ENCODE measurements at regions not wholly inside any gene's neighbourhood (a gene's known extent, or its start where the extent isn't known, plus 50 kb on each side); places are given as distances from the start of the nearest gene placed in this dataset.
"Not testable (repeated sequence)": the region's sequence is repeated elsewhere in the genome, so short reads cannot be mapped to it uniquely, and the experiment has no call there.

- Mint-ChIP-seq H3K9me3 (peaks cover 2 to 11% (median 10%) of the 10 kb centered on the region in 3 donors), H3K36me3 (peaks cover 2% of the 10 kb centered on the region), H3K4me1 (no peaks in the 10 kb centered on the region), H3K4me3 (no peak overlapping the region), H3K27ac (no peak overlapping the region), H3K27me3 (peaks cover 4% of the 10 kb centered on the region)
These were observed 73.0 kb downstream of the GBP6 start for GRCh38 chr1:89436856-89437255.

GRCh38 chr1:89438301-89438700, 74.4 kb downstream of the GBP6 start:
- H3K27me3 Mint-ChIP-seq, H3K36me3 Mint-ChIP-seq, H3K4me1 Mint-ChIP-seq: not testable (repeated sequence)
- peak overlapping the region in 1 of 3 donors; percentile 63 for H3K27ac Mint-ChIP-seq
- peak overlapping the region in 1 of 4 donors; percentile 81 for H3K4me3 Mint-ChIP-seq
- peaks cover 2 to 12% (median 10%) of the 10 kb centered on the region in 3 donors for H3K9me3 Mint-ChIP-seq

- H3K36me3 Mint-ChIP-seq = peaks cover 2% of the 10 kb centered on the region
- peaks cover 4% of the 10 kb centered on the region for H3K27me3 Mint-ChIP-seq
- H3K4me1 Mint-ChIP-seq = no peaks in the 10 kb centered on the region
These were observed 77.1 kb downstream of the GBP6 start for GRCh38 chr1:89440911-89441310.

GRCh38 chr1:89444791-89445190, 79.8 kb upstream of the LRRC8B start:
- Mint-ChIP-seq H3K27ac (no peak overlapping the region), H3K36me3 (peaks cover 6% of the 10 kb centered on the region), H3K4me1 (no peaks in the 10 kb centered on the region), H3K4me3 (no peak overlapping the region), H3K9me3 (peaks cover 0 to 5% (median 2%) of the 10 kb centered on the region in 3 donors), H3K27me3 (no peaks in the 10 kb centered on the region)

More at GRCh38 chr1:89440911-89441310, 77.1 kb downstream of the GBP6 start:
- Mint-ChIP-seq H3K9me3 (peaks cover 2 to 12% (median 10%) of the 10 kb centered on the region in 3 donors), H3K27ac (no peak overlapping the region), H3K4me3 (peak overlapping the region in 1 of 4 donors; percentile 23)

GRCh38 chr1:89451011-89451410, 73.6 kb upstream of the LRRC8B start:
- Mint-ChIP-seq H3K4me3 (no peak overlapping the region), H3K27ac (no peak overlapping the region), H3K9me3 (no peaks in the 10 kb centered on the region), H3K27me3 (peaks cover 4% of the 10 kb centered on the region), H3K36me3 (peaks cover 5% of the 10 kb centered on the region), H3K4me1 (no peaks in the 10 kb centered on the region)

GRCh38 chr1:89453123-89453972, 71.3 kb upstream of the LRRC8B start:
- no peak overlapping the region for H3K27ac Mint-ChIP-seq

GRCh38 chr1:89454845-89455521, 69.6 kb upstream of the LRRC8B start:
- peaks cover 13% of the 10 kb centered on the region for H3K27me3 Mint-ChIP-seq
- peaks cover 1% of the 10 kb centered on the region for H3K36me3 Mint-ChIP-seq
- peaks cover 0 to 4% (median 4%) of the 10 kb centered on the region in 3 donors for H3K4me1 Mint-ChIP-seq
- no peak overlapping the region for H3K4me3 Mint-ChIP-seq
- H3K9me3 Mint-ChIP-seq = no peaks in the 10 kb centered on the region
- H3K27ac Mint-ChIP-seq = no peak overlapping the region

More at GRCh38 chr1:89453123-89453972, 71.3 kb upstream of the LRRC8B start:
- H3K9me3 Mint-ChIP-seq = no peaks in the 10 kb centered on the region
- H3K27me3 Mint-ChIP-seq = peaks cover 10% of the 10 kb centered on the region
- H3K4me3 Mint-ChIP-seq = no peak overlapping the region
- peaks cover 0 to 4% (median 4%) of the 10 kb centered on the region in 3 donors for H3K4me1 Mint-ChIP-seq
- H3K36me3 Mint-ChIP-seq = peaks cover 5% of the 10 kb centered on the region

- Mint-ChIP-seq H3K36me3 (peaks cover 1% of the 10 kb centered on the region), H3K27ac (no peak overlapping the region), H3K4me1 (peaks cover 0 to 4% (median 4%) of the 10 kb centered on the region in 3 donors), H3K9me3 (no peaks in the 10 kb centered on the region), H3K27me3 (peaks cover 21% of the 10 kb centered on the region), H3K4me3 (no peak overlapping the region)
These were observed 67.6 kb upstream of the LRRC8B start for GRCh38 chr1:89457046-89457445.

GRCh38 chr1:89459081-89459480, 65.5 kb upstream of the LRRC8B start:
- Mint-ChIP-seq H3K27ac (peak overlapping the region in 1 of 3 donors; percentile 5), H3K27me3 (peaks cover 32% of the 10 kb centered on the region)

GRCh38 chr1:89460325-89460724, 64.3 kb upstream of the LRRC8B start:
- Mint-ChIP-seq H3K9me3 (no peaks in the 10 kb centered on the region), H3K4me1 (peaks cover 0 to 4% (median 4%) of the 10 kb centered on the region in 3 donors), H3K27me3 (peaks cover 37% of the 10 kb centered on the region)

More at GRCh38 chr1:89459081-89459480, 65.5 kb upstream of the LRRC8B start:
- Mint-ChIP-seq H3K36me3 (peaks cover 1% of the 10 kb centered on the region), H3K9me3 (no peaks in the 10 kb centered on the region), H3K4me3 (no peak overlapping the region), H3K4me1 (peaks cover 0 to 4% (median 4%) of the 10 kb centered on the region in 3 donors)

GRCh38 chr1:89462250-89462649, 62.4 kb upstream of the LRRC8B start:
- no peaks in the 10 kb centered on the region for H3K9me3 Mint-ChIP-seq
- H3K27ac Mint-ChIP-seq = no peak overlapping the region
- H3K4me1 Mint-ChIP-seq = peaks cover 2 to 5% (median 2%) of the 10 kb centered on the region in 3 donors
- H3K36me3 Mint-ChIP-seq = no peaks in the 10 kb centered on the region
- H3K27me3 Mint-ChIP-seq = peaks cover 47% of the 10 kb centered on the region
- H3K4me3 Mint-ChIP-seq = no peak overlapping the region

More at GRCh38 chr1:89460325-89460724, 64.3 kb upstream of the LRRC8B start:
- no peak overlapping the region for H3K4me3 Mint-ChIP-seq
- H3K27ac Mint-ChIP-seq = no peak overlapping the region
- H3K36me3 Mint-ChIP-seq = peaks cover 1% of the 10 kb centered on the region

- H3K9me3 Mint-ChIP-seq = no peaks in the 10 kb centered on the region
- H3K27me3 Mint-ChIP-seq = peaks cover 45% of the 10 kb centered on the region
- H3K36me3 Mint-ChIP-seq = no peaks in the 10 kb centered on the region
- H3K4me3 Mint-ChIP-seq = no peak overlapping the region
- peaks cover 0 to 3% (median 2%) of the 10 kb centered on the region in 3 donors for H3K4me1 Mint-ChIP-seq
- no peak overlapping the region for H3K27ac Mint-ChIP-seq
These were observed 60.6 kb upstream of the LRRC8B start for GRCh38 chr1:89464008-89464407.

- no peaks in the 10 kb centered on the region for H3K36me3 Mint-ChIP-seq
- H3K4me3 Mint-ChIP-seq = no peak overlapping the region
- peaks cover 0 to 3% (median 2%) of the 10 kb centered on the region in 3 donors for H3K4me1 Mint-ChIP-seq
- peaks cover 51% of the 10 kb centered on the region for H3K27me3 Mint-ChIP-seq
- no peaks in the 10 kb centered on the region for H3K9me3 Mint-ChIP-seq
- no peak overlapping the region for H3K27ac Mint-ChIP-seq
These were observed 59.4 kb upstream of the LRRC8B start for GRCh38 chr1:89465201-89465600.

- Mint-ChIP-seq H3K27ac (no peak overlapping the region), H3K4me3 (peak overlapping the region in 1 of 4 donors; percentile 24), H3K9me3 (no peaks in the 10 kb centered on the region), H3K4me1 (peaks cover 0 to 3% (median 2%) of the 10 kb centered on the region in 3 donors), H3K36me3 (no peaks in the 10 kb centered on the region), H3K27me3 (peaks cover 45% of the 10 kb centered on the region)
These were observed 58.2 kb upstream of the LRRC8B start for GRCh38 chr1:89466307-89466930.

GRCh38 chr1:89472253-89472652, 52.4 kb upstream of the LRRC8B start:
- Mint-ChIP-seq H3K4me3 (no peak overlapping the region), H3K9me3 (peaks cover 0 to 13% (median 12%) of the 10 kb centered on the region in 3 donors), H3K36me3 (peaks cover 11% of the 10 kb centered on the region), H3K4me1 (no peaks in the 10 kb centered on the region), H3K27me3 (peaks cover 20% of the 10 kb centered on the region), H3K27ac (no peak overlapping the region)
